ENCODE measurements at regions not wholly inside any gene's neighbourhood (a gene's known extent, or its start where the extent isn't known, plus 50 kb on each side); places are given as distances from the start of the nearest gene placed in this dataset.

- Histone ChIP-seq H3K23me2 (ENCODE audit: insufficient read length, low read depth, low read length, poor library complexity, severe bottlenecking) (no peaks in the 10 kb centered on the region), H3K27me3 (ENCODE audit: insufficient read depth, low read length) (no peaks in the 10 kb centered on the region), H3K14ac (ENCODE audit: insufficient read depth, low read length) (no peak overlapping the region), H3K23ac (ENCODE audit: insufficient read length, low read depth, low read length) (no peak overlapping the region), H4K91ac (ENCODE audit: insufficient read length, low read depth, low read length) (no peak overlapping the region), H3K9me3 (ENCODE audit: control insufficient read depth, low read depth, low read length) (peaks cover 5% of the 10 kb centered on the region), H3K4ac (ENCODE audit: low read depth, low read length) (no peak overlapping the region), H2BK20ac (ENCODE audit: low read depth, low read length, poor library complexity, severe bottlenecking) (no peak overlapping the region), H4K20me1 (ENCODE audit: control insufficient read depth, insufficient read depth, insufficient read length) (no peaks in the 10 kb centered on the region), H3T11ph (ENCODE audit: low read length) (no peak overlapping the region), H3K79me2 (ENCODE audit: insufficient read depth, low read length) (no peaks in the 10 kb centered on the region), H3K4me1 (ENCODE audit: insufficient read depth, low read length) (no peaks in the 10 kb centered on the region), H3K56ac (ENCODE audit: insufficient read length, low read depth, low read length) (no peak overlapping the region), H2BK120ac (ENCODE audit: low read depth, low read length, poor library complexity, severe bottlenecking) (no peak overlapping the region), H2AK5ac (ENCODE audit: insufficient read length, low read length) (no peak overlapping the region), H3K9ac (ENCODE audit: extremely low read depth, insufficient read length, low read length) (no peak overlapping the region), H3K4me2 (ENCODE audit: insufficient read depth, insufficient read length, low read length) (no peak overlapping the region), H2BK15ac (ENCODE audit: low read depth, low read length) (no peak overlapping the region), H4K8ac (replicated peaks; ENCODE audit: insufficient read length, low read depth, low read length) (no peak overlapping the region), H2BK12ac (ENCODE audit: insufficient read length, low read depth, low read length) (no peak overlapping the region), H3K27ac (ENCODE audit: insufficient read length, low read depth, low read length) (no peak overlapping the region), H3K18ac (ENCODE audit: insufficient read length, low read depth, low read length) (no peak overlapping the region), H3K79me1 (ENCODE audit: insufficient read depth, low read depth, low read length, poor library complexity, severe bottlenecking) (no peaks in the 10 kb centered on the region), H4K5ac (ENCODE audit: insufficient read length, low read depth, low read length) (no peak overlapping the region), H2AFZ (ENCODE audit: low read length) (no peak overlapping the region), H2BK5ac (ENCODE audit: insufficient read length, low read length) (no peak overlapping the region)
- peaks cover 16% of the 10 kb centered on the region for H3K27me3 Mint-ChIP-seq (ENCODE audit: low read depth)
- WGBS (ENCODE audit: extremely low coverage, insufficient read length, low lambda C conversion rate): no CpG with 5 or more reads among the region's 8 CpGs
- no peak overlapping the region for H3K27ac Mint-ChIP-seq
- peaks cover 0 to 13% (median 4%) of the 10 kb centered on the region in 3 experiments; a peak in 6 of 7 replicates for H3K36me3 Mint-ChIP-seq (ENCODE audit: insufficient read depth in 1 of 3, low read depth in 3 of 3)
- H3K4me1 Mint-ChIP-seq: no peaks in the 10 kb centered on the region
- H3K4me3 Mint-ChIP-seq: no peak overlapping the region
- DNase-seq: no peak
- H3K9me3 Mint-ChIP-seq: peaks cover 6 to 15% of the 10 kb centered on the region in 2 experiments; a peak in 4 of 5 replicates
- TF ChIP-seq, protein P1, sequence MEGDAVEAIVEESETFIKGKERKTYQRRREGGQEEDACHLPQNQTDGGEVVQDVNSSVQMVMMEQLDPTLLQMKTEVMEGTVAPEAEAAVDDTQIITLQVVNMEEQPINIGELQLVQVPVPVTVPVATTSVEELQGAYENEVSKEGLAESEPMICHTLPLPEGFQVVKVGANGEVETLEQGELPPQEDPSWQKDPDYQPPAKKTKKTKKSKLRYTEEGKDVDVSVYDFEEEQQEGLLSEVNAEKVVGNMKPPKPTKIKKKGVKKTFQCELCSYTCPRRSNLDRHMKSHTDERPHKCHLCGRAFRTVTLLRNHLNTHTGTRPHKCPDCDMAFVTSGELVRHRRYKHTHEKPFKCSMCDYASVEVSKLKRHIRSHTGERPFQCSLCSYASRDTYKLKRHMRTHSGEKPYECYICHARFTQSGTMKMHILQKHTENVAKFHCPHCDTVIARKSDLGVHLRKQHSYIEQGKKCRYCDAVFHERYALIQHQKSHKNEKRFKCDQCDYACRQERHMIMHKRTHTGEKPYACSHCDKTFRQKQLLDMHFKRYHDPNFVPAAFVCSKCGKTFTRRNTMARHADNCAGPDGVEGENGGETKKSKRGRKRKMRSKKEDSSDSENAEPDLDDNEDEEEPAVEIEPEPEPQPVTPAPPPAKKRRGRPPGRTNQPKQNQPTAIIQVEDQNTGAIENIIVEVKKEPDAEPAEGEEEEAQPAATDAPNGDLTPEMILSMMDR (conservative IDR thresholded peaks at IDR 0.05): no peak
These were observed 107.0 kb downstream of the CD83 start for GRCh38 chr6:14224359-14225103.
